Heart left ventricle (tissue), 16 donors: ENCODE measurements at regions not wholly inside any gene's neighbourhood (a gene's known extent, or its start where the extent isn't known, plus 50 kb on each side); places are given as distances from the start of the nearest gene placed in this dataset.

Experiments used
- ATAC-seq, 4 donors: fragments of 200-7000 bp; cut with Tn5 transposase; one replicate each; pipeline ENCODE4 v1.9.1; 2020 to 2022; ENCODE audit warnings: moderate library complexity in 4 of 4, mild to moderate bottlenecking in 3 of 4, moderate number of reproducible peaks in 1 of 4
- DNase-seq, 5 donors: peaks; one replicate each; pipeline ENCODE4 v3.0.0-alpha.2; 2020
- H3K27ac ChIP-seq, 12 donors: fragments of 200-600 bp; sonication (generic) in 4 of 12; one replicate each; pipeline versions ENCODE4 v1.5.0 to v1.8.0; 2016 to 2022; ENCODE audit warnings: mild to moderate bottlenecking in 2 of 12
- H3K27me3 ChIP-seq, 9 donors: fragments of 200-600 bp; sonication (generic) in 2 of 9; one replicate each; pipeline versions ENCODE4 v1.5.1 to v1.8.0; 2016 to 2022; ENCODE audit warnings: mild to moderate bottlenecking in 3 of 9
- H3K36me3 ChIP-seq, 9 donors: fragments of 200-600 bp; sonication (generic) in 2 of 9; one replicate each; pipeline versions ENCODE4 v1.5.0 to v1.8.0; 2018 to 2022; ENCODE audit warnings: mild to moderate bottlenecking in 2 of 9
- H3K4me1 ChIP-seq, 12 donors: fragments of 200-600 bp; sonication (generic) in 4 of 12; one replicate each; pipeline versions ENCODE4 v1.5.0 to v1.8.0; 2016 to 2022; ENCODE audit warnings: mild to moderate bottlenecking in 3 of 12
- H3K4me3 ChIP-seq, 12 donors: fragments of 200-600 bp; sonication (generic) in 4 of 12; one replicate each; pipeline versions ENCODE4 v1.5.0 to v1.8.0; 2017 to 2022; ENCODE audit warnings: mild to moderate bottlenecking in 9 of 12, moderate library complexity in 4 of 12
- H3K9me3 ChIP-seq, 12 donors: fragments of 200-600 bp; sonication (generic) in 4 of 12; one replicate each; pipeline versions ENCODE4 v1.5.0 to v1.8.0; 2016 to 2022; ENCODE audit warnings: mild to moderate bottlenecking in 1 of 12
- POLR2A ChIP-seq, 2 donors: fragments of 450-650 bp; IDR thresholded peaks; one replicate each; pipeline ENCODE4 v1.6.1; 2017; ENCODE audit warnings: antibody characterized with exemption in 2 of 2, mild to moderate bottlenecking in 2 of 2, moderate library complexity in 2 of 2
- WGBS, 4 donors: extraction: QIAGEN DNeasy Blood & Tissue Kit in 2 of 4; methylation state at CpG; one replicate each; pipeline versions ENCODE4 v1.1.5 to v1.1.7; 2013 to 2018; 5-methylcytosine and 5-hydroxymethylcytosine counted together
- intact Hi-C, 10 donors: fragments of 100-400 bp; cut with DNase I; formaldehyde crosslinking; loops; one replicate each; pipeline versions ENCODE4 v1.11.1 to v1.14.2; 2022
- TF ChIP-seq, protein P1 (sequence below), 12 donors: fragments of 200-600 bp; sonication (generic) in 4 of 12; IDR thresholded peaks; one replicate each; pipeline versions ENCODE4 v1.5.0 to v1.8.0; 2018 to 2022; ENCODE audit warnings: antibody characterized with exemption in 12 of 12, mild to moderate bottlenecking in 5 of 12
- donor health status: ischemic (EF 13 %, LVEDD 7.1; RV severe dilation, severe dysfunction).
- donor health status: healthy with polysubstance abuse.
- donor health status: DM: no; HTN: yes; CAD: no.
- donor health status: DM: no; HTN: no; CAD: no.
- donor health status: ischemic (EF 25% LVEDD 6.9; RV normal size, moderate dysfunction).
- donor health status: ischemic (EF 25% LVEDD 5.7; RV mildly dilated, moderate dysfunction).
- donor health status: healthy.
- donor health status: DM: yes; HTN: yes; CAD: no.
- donor health status: ischemic (EF 35%, LVEDD 5.7; RV mildly dilated, moderate dysfunction).
- donor health status: nonischemic (EF 11% LVEDD 7.7; RV severe dilation, severe dysfunction).
- donor health status: DM: yes; HTN: yes; CAD: no.
- donor health status: PGD.
- donor health status: ischemic (EF 29% LVEDD 5.4; RV normal size, mild dysfunction).
- donor health status: nonischemic (EF 23%, LVEDD 6.1; RV moderate dilation, normal function).

DNA sequence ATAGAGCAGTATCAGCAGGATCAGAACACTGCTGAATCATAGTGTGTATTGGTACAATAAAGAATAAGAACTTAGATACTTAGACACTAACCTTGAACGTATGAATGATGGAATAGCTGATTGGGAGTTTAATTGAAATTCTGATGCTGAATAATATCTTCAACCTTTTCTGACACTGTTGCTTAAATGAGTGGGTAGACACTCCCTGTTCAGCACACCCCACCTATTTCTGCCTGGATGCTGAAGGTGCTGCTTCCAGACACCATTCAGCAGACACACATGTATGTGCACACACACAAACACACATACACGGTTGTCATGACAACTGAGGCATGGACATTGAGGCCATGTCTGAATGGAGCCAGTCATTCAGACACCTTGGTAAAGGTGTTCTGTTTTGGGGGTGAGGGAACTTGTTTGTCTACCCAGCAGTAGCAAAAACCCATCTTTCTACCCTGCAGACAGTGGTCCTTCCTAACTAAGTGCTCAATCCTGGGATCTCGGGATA is 54.3 kb downstream of the TMEM215 start:
- Histone ChIP-seq H3K27ac (no peak overlapping the region), H3K36me3 (no peaks in the 10 kb centered on the region), H3K9me3 (no peaks in the 10 kb centered on the region), H3K4me3 (no peak overlapping the region), H3K4me1 (no peaks in the 10 kb centered on the region), H3K27me3 (peaks cover 0 to 3% (median 0%) of the 10 kb centered on the region in 9 donors)
- ATAC-seq = no peak
- TF ChIP-seq, protein P1, sequence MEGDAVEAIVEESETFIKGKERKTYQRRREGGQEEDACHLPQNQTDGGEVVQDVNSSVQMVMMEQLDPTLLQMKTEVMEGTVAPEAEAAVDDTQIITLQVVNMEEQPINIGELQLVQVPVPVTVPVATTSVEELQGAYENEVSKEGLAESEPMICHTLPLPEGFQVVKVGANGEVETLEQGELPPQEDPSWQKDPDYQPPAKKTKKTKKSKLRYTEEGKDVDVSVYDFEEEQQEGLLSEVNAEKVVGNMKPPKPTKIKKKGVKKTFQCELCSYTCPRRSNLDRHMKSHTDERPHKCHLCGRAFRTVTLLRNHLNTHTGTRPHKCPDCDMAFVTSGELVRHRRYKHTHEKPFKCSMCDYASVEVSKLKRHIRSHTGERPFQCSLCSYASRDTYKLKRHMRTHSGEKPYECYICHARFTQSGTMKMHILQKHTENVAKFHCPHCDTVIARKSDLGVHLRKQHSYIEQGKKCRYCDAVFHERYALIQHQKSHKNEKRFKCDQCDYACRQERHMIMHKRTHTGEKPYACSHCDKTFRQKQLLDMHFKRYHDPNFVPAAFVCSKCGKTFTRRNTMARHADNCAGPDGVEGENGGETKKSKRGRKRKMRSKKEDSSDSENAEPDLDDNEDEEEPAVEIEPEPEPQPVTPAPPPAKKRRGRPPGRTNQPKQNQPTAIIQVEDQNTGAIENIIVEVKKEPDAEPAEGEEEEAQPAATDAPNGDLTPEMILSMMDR (IDR thresholded peaks at IDR 0.05) = no peak
- TF ChIP-seq POLR2A (IDR thresholded peaks at IDR 0.05) = no peak
- no peak for DNase-seq
- WGBS, 4 donors = 74 to 84% (median 82%) methylated on average over 3 of the region's 3 CpGs
- intact Hi-C loops = loop anchor here in 1 of 10 donors (10.0 kb wide), 1 partner anchor 77 kb away; no protein-coding TSS in a partner anchor

DNA sequence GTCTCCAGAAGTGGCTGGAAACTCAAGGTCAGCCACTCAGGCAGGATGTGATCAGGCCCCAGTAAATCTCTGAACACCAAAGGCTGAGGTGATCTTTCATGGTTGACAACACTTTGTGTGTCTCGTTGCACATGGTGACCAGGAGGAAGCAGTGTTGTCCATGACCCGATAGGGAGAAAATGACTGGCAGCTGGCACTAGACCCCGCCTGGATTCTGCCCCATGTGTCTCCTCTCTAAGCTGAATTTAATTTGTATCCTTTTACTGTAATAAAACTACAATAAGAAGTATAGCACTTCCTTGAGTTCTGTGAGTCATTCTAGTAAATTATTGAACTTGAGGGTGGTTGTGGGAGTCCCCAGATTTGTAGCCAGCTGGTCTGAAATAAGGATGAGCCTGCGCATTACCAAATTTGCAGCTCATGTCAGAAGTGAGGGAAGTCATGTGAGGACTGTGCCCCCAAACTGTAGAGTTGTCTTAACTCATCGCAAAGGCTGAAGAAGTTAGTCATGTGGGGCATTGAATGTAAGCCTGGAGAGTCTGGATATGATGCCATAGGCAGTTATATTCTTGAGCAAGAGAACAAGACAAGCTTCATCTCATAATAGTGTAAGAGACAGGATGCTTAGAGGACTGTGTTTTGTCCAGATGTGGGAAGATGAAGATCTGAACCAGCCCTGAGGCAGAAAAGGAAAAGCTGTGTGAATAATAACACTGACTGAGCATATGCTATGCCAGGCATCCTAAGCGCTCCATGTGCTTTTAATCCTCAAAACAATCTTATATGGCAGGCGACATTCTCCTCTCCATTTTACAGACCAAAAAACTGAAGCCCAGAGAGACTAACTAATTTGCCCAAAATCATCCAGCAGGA is 55.9 kb downstream of the TMEM215 start:
- no peaks in the 10 kb centered on the region for H3K36me3 ChIP-seq
- intact Hi-C loops = loop anchor here in 1 of 10 donors (10.0 kb wide), 1 partner anchor 76 kb away; no protein-coding TSS in a partner anchor

DNA sequence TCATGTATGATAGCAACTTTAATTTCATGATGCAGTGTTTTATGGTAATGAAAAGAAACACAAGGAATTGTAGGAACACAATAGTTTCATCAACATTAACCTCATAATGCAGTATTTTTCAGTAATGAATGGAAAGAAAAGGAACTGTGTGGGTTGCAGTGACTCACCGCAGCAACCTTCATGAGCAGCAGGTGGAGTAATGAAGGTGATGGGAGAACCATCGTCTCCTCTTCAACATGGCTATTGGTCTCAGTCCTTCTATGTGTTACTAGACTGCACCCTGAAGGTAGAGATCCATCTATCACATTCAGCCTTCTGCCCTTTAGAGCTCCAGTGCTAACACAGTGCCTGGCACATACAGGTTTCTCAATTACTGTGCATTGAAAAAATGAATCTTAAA is 58.0 kb downstream of the TMEM215 start:
- DNase-seq = no peak
- Histone ChIP-seq H3K4me1 (no peaks in the 10 kb centered on the region), H3K4me3 (no peak overlapping the region), H3K27me3 (peaks cover 0 to 9% (median 0%) of the 10 kb centered on the region in 9 donors), H3K27ac (no peak overlapping the region), H3K9me3 (no peaks in the 10 kb centered on the region), H3K36me3 (no peaks in the 10 kb centered on the region)
- 70 to 87% (median 79%) methylated on average over 2 of the region's 2 CpGs for WGBS, 4 donors
- intact Hi-C loops = no loop called here
- no peak for ATAC-seq
- TF ChIP-seq, protein P1 (IDR thresholded peaks at IDR 0.05) = no peak
- no peak for TF ChIP-seq POLR2A (IDR thresholded peaks at IDR 0.05)

More for the DNA sequence above, 55.9 kb downstream of the TMEM215 start:
- Histone ChIP-seq H3K27ac (no peak overlapping the region), H3K4me3 (no peak overlapping the region), H3K4me1 (no peaks in the 10 kb centered on the region), H3K27me3 (peaks cover 0 to 6% (median 0%) of the 10 kb centered on the region in 9 donors), H3K9me3 (no peaks in the 10 kb centered on the region)
- DNase-seq (no peak), ATAC-seq (no peak)
- no peak for TF ChIP-seq POLR2A (IDR thresholded peaks at IDR 0.05)
- TF ChIP-seq, protein P1 (IDR thresholded peaks at IDR 0.05) = no peak
- 82 to 85% (median 82%) methylated on average over 7 of the region's 7 CpGs for WGBS, 4 donors

DNA sequence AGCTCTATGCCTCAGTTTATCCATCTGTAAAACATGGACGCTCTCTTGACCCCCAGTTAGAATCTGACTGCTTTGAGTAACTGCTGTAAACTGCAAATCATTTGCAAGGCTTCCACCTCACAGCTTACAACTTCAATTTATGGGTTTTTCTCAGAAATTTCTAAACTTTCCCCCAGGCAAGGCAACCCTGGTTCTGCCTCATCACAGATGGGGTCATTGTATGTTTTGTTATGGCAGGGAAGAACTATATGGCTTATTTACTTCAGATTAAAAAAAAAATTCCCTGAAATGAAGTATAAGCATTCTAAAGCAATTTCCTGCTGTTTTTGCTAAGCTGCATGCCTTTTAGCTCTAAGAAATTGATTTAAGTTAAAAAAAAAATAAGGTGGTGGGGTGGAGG is 60.0 kb downstream of the TMEM215 start:
- Histone ChIP-seq H3K4me1 (no peaks in the 10 kb centered on the region), H3K27ac (no peak overlapping the region), H3K36me3 (no peaks in the 10 kb centered on the region), H3K9me3 (no peaks in the 10 kb centered on the region), H3K4me3 (no peak overlapping the region), H3K27me3 (peaks cover 0 to 9% (median 0%) of the 10 kb centered on the region in 9 donors)
- no peak for ATAC-seq
- DNase-seq = no peak
- no peak for TF ChIP-seq POLR2A (IDR thresholded peaks at IDR 0.05)
- TF ChIP-seq, protein P1 (IDR thresholded peaks at IDR 0.05) = no peak
- WGBS, 4 donors = 81 to 96% (median 86%) methylated on average over 1 of the region's 1 CpG
- intact Hi-C loops = no loop called here
